GM18508 (cell line): ENCODE measurements at regions not wholly inside any gene's neighbourhood (a gene's known extent, or its start where the extent isn't known, plus 50 kb on each side); places are given as distances from the start of the nearest gene placed in this dataset.
"Not testable (repeated sequence)": the region's sequence is repeated elsewhere in the genome, so short reads cannot be mapped to it uniquely, and the experiment has no call there.

Experiments
- ATAC-seq: cut with Tn5 transposase; IDR thresholded peaks from one replicate; pipeline ENCODE4 v1.9.1; 2021; ENCODE audit warnings: moderate number of reproducible peaks; ENCODE audit not compliant: insufficient read depth, unreplicated experiment

GRCh38 chr2:176780348-176780747, 432.2 kb upstream of the HNRNPA3 start:
- no peak for ATAC-seq

DNA sequence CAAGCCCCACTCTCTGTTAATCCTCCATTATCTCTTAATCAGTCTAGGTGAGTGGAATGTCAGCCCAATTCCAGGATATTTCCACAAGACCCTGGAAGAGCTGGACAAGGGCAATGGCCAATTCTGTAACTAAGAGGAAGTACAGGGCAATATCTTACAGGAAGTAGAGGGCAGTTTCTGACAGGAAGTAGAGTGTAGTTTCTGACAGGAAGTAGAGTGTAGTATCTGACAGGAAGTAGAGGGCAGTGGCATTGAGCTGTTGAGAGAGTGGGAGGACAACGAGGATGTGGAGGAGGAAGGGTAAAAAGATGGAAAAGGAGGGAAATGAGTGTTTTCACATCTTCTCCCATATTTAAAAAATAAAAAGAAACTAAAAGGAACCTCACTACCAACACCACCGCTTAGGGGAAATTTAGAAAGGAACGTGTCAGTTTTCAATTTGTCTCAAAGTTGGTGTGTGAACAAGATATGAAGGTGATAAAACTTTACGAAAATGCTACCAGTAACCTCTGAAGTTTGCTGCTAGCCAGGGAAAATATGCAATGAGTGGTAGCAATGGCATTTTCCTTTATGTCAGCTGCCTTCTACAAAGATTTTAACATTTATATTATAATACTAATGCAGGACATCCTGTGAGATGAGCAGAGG, 430.9 kb upstream of the HNRNPA3 start:
- no peak for ATAC-seq

DNA sequence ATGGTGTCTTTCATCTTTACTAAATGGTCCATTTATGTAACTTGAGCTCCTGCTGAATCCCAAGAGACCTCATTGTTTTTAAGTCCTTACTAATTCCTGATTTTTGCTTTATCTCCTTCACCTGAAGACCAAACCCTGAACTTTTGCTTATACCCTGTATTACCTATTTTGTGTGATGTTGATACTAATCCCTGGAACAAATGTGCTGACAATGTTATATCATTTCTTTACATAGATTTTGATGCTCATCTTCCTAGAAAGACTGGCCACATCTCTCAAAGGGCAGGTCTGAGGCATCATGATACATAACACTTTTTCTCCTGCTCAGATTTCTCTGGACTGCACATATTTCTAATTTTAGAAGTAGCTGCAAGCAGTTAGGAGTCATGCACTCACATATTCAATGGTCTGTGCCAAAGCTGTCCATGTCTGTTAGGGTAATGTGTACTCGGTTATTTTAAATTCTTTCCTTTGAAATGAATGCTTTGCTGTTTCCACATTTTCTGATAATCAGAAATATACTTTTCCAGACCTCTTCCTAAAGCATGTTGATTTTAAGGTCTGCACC, 427.9 kb upstream of the HNRNPA3 start:
- ATAC-seq = no peak

GRCh38 chr2:176789751-176790150, 422.8 kb upstream of the HNRNPA3 start:
- ATAC-seq = no peak

- no peak for ATAC-seq
Measured at GRCh38 chr2:176790468-176790867, 422.1 kb upstream of the HNRNPA3 start.

DNA sequence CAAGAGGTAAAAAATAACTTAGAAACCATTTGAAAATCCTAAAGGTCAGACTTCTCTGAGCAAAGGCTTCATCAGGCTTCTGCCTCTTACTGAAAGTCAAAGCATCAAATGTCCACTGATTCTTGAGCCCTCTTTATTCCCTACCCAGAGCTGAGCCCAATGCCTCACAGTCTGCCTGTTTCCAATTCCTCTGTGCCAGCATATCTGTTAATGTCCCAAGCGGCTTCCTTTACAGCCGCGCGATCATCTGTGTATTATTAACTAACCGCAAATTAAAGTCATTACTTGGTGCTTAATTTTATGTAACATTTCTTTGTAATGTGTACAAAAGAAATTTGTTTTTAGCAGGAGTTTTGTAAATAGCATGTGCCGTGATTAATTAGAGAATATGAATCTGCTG, 418.8 kb upstream of the HNRNPA3 start:
- ATAC-seq = no peak

GRCh38 chr2:176794392-176794791, 418.2 kb upstream of the HNRNPA3 start:
- ATAC-seq = no peak

GRCh38 chr2:176795823-176796222, 416.8 kb upstream of the HNRNPA3 start:
- no peak for ATAC-seq

DNA sequence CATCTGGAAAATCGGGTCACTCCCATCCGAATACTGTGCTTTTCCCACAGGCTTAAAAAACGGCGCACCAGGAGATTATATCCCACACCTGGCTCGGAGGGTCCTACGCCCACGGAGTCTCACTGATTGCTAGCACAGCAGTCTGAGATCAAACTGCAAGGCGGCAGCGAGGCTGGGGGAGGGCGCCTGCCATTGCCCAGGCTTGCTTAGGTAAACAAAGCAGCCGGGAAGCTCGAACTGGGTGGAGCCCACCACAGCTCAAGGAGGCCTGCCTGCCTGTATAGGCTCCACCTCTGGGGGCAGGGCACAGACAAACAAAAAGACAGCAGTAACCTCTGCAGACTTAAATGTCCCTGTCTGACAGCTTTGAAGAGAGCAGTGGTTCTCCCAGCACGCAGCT, 415.9 kb upstream of the HNRNPA3 start:
- ATAC-seq = not testable (repeated sequence)

- ATAC-seq = no peak
Measured at GRCh38 chr2:176804392-176804791, 408.2 kb upstream of the HNRNPA3 start.

GRCh38 chr2:176805345-176805744, 407.2 kb upstream of the HNRNPA3 start:
- ATAC-seq = no peak

GRCh38 chr2:176812246-176812775, 400.3 kb upstream of the HNRNPA3 start:
- no peak for ATAC-seq

DNA sequence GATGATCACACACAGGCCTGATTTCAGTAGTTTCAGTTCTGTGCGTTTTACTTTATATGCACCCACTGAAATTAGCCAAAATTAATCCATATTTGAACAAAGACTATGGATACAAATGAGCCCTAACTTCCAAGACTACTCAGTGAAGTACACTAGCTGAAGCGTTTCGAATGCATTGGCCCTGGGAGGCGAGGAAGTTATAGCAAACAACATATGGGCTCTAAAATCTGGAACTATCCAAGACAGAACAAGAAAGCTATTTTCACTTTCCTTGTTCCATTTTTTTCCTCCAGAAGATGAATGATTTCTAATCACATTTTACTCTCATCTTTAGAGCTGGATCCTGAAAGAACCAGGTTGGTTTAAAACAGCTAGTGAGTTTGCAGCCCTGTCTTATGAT, 399.4 kb upstream of the HNRNPA3 start:
- ATAC-seq = no peak

DNA sequence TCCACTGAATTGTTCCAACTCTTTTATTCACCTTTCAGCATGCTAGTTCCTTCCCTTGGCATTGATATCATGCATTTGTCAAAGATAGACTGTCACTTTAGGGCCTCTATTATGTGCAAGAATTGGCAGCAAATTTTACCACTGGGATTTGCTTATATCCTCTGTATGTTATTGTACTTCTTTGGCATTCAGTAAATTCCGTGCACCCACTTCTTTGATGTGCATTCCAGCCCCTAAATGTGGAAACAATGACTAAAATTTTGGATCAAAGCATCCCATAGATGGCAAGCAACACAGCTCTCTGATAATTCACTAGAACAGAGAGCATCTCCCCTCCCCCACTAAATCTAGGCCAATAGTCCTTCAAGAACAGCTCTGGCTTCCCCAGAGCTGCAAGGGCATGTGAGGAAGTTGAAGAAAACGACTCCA, 399.0 kb upstream of the HNRNPA3 start:
- no peak for ATAC-seq

DNA sequence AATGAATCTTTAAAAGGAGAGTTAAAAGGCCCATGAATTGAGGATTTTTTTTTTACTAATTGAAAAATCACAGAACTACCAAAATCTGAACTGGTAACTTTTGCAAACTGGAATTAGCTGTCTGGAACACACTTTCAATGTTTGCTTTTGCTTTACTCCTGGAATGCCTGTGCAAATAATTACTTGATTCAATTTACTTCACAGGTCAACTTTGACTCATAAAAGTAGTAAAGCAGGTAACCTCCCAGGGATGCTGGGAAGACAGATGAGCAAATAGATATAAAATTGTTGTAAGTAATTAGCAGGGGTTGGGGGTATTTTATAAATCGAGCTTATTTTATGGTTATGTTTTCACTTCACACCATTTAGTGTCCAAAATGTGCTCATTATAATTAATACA, 398.3 kb upstream of the HNRNPA3 start:
- no peak for ATAC-seq

DNA sequence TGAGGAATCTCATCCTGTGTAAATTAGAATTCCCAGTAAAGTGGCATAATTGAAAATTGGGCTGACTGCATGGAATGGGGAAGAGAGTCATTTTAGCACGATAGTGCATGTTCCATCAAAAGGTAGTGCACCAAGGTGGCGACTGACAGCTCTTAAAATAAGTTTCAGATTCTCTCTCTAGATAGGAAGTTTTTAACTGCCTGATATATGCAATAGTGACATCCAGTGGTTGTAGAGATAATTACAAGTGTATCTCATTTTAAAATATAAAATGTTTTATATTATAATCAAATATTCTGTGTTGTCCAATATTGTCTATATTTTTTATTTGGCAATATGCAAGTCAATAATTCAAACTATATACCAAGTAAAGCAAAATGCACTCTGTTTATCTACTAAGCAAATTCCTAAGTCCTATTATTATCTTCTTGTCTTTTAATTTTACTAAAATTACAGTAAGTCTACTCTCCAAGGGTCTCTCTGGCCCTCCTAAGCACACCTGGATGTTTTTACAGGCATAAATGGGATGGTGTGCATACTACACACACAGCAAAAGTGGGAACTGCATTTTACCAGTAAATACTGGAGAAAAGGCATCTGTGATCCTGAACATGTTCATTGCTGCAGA, 397.7 kb upstream of the HNRNPA3 start:
- ATAC-seq = no peak

DNA sequence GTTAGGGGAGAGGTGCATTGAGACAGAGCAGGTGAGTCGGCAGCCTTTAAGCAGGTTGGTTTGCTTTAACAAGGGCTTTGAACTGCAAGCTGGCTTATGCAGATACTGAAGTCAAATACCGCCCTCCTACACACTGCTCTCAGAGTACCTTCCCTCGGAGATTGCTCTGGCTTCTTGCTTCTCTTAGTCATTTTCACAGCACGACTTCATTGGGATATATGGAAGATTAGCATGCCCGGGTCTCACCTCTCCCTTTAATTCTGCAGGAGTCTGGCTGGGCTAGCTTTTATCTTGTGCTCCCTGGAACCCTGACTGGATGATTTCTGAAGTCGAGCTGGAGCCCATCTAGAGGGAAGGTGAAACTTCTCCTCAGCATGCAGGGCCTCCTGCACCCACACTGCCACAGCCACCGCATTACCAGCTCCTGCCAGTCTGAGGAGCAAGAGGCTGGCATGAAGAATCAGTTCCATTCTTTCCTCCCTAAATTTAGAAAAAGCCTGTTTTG, 395.5 kb upstream of the HNRNPA3 start:
- no peak for ATAC-seq

- ATAC-seq = no peak
Measured at GRCh38 chr2:176818076-176818475, 394.5 kb upstream of the HNRNPA3 start.

DNA sequence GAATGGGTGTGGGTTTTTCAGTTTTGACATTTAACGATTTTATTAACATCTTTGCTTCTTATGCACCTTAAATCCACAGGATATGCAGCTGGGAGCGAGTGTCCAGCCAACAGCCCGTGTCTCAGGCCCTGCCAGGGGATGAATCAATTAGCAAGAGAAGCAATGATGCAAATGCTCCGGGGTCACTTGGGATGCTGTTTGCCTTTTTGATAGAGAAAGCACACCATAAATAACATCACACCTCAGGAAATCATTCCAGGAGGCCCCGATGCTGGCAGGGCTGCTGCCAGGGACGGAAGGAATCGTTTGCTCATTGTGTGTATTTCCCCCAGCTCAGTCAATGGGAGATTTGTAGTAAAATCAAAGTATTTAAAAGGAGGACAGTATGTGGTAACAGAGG, 394.0 kb upstream of the HNRNPA3 start:
- no peak for ATAC-seq

- no peak for ATAC-seq
Measured at GRCh38 chr2:176819306-176819705, 393.3 kb upstream of the HNRNPA3 start.

GRCh38 chr2:176820371-176820932, 392.1 kb upstream of the HNRNPA3 start:
- no peak for ATAC-seq
